ENCODE measurements at regions not wholly inside any gene's neighbourhood (a gene's known extent, or its start where the extent isn't known, plus 50 kb on each side); places are given as distances from the start of the nearest gene placed in this dataset.

DNA sequence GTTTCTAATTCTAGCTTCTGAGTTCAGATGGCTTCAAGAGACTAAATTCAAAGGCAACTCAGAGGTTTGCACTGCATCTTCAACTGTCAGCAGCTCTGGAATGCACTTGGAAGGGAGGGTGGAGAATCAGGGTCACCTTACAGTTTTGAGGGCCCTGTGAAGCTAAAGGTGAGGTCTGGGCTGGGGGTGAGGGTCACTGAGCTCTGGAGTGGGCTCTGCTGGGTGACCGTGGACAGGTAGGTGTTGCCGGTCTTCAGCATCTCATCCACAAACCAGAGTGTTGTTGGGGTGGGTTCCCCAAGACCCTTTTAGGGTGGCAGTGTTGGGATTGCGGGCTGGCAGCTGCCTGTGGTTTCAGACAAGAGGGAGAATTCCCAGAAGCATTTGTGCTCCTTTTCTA, 70.1 kb upstream of the CXCR4 start:
- TF ChIP-seq JUNB (IDR thresholded peaks at IDR 0.05) (no peak), POLR2A (IDR thresholded peaks at IDR 0.05; ENCODE audit: low read depth, low read length) (no peak), RAD21 (IDR thresholded peaks at IDR 0.05; ENCODE audit: insufficient read depth, low read depth, low read length) (no peak), TAF1 (IDR thresholded peaks at IDR 0.05; ENCODE audit: borderline replicate concordance, low read depth, low read length) (no peak), DPF2 (IDR thresholded peaks at IDR 0.05) (no peak), ZNF24 (IDR thresholded peaks at IDR 0.05) (no peak), TCF12 (IDR thresholded peaks at IDR 0.05; ENCODE audit: low read depth, low read length) (no peak)
- TF ChIP-seq, protein P1, sequence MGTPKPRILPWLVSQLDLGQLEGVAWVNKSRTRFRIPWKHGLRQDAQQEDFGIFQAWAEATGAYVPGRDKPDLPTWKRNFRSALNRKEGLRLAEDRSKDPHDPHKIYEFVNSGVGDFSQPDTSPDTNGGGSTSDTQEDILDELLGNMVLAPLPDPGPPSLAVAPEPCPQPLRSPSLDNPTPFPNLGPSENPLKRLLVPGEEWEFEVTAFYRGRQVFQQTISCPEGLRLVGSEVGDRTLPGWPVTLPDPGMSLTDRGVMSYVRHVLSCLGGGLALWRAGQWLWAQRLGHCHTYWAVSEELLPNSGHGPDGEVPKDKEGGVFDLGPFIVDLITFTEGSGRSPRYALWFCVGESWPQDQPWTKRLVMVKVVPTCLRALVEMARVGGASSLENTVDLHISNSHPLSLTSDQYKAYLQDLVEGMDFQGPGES (IDR thresholded peaks at IDR 0.05): no peak
- TF ChIP-seq, protein P2, sequence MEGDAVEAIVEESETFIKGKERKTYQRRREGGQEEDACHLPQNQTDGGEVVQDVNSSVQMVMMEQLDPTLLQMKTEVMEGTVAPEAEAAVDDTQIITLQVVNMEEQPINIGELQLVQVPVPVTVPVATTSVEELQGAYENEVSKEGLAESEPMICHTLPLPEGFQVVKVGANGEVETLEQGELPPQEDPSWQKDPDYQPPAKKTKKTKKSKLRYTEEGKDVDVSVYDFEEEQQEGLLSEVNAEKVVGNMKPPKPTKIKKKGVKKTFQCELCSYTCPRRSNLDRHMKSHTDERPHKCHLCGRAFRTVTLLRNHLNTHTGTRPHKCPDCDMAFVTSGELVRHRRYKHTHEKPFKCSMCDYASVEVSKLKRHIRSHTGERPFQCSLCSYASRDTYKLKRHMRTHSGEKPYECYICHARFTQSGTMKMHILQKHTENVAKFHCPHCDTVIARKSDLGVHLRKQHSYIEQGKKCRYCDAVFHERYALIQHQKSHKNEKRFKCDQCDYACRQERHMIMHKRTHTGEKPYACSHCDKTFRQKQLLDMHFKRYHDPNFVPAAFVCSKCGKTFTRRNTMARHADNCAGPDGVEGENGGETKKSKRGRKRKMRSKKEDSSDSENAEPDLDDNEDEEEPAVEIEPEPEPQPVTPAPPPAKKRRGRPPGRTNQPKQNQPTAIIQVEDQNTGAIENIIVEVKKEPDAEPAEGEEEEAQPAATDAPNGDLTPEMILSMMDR (IDR thresholded peaks at IDR 0.05 in 2 of 3, conservative IDR thresholded peaks at IDR 0.05 in 1 of 3; ENCODE audit: control insufficient read depth in 2 of 3, extremely low read depth in 1 of 3, insufficient read depth in 1 of 3, low read depth in 3 of 3, low read length in 3 of 3): no peak
- TF ChIP-seq, protein P3, sequence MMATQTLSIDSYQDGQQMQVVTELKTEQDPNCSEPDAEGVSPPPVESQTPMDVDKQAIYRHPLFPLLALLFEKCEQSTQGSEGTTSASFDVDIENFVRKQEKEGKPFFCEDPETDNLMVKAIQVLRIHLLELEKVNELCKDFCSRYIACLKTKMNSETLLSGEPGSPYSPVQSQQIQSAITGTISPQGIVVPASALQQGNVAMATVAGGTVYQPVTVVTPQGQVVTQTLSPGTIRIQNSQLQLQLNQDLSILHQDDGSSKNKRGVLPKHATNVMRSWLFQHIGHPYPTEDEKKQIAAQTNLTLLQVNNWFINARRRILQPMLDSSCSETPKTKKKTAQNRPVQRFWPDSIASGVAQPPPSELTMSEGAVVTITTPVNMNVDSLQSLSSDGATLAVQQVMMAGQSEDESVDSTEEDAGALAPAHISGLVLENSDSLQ (IDR thresholded peaks at IDR 0.05): no peak
- TF ChIP-seq, protein P4, sequence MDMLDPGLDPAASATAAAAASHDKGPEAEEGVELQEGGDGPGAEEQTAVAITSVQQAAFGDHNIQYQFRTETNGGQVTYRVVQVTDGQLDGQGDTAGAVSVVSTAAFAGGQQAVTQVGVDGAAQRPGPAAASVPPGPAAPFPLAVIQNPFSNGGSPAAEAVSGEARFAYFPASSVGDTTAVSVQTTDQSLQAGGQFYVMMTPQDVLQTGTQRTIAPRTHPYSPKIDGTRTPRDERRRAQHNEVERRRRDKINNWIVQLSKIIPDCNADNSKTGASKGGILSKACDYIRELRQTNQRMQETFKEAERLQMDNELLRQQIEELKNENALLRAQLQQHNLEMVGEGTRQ (IDR thresholded peaks at IDR 0.05; ENCODE audit: borderline replicate concordance, low read depth, low read length): no peak
- TF ChIP-seq, protein P5, sequence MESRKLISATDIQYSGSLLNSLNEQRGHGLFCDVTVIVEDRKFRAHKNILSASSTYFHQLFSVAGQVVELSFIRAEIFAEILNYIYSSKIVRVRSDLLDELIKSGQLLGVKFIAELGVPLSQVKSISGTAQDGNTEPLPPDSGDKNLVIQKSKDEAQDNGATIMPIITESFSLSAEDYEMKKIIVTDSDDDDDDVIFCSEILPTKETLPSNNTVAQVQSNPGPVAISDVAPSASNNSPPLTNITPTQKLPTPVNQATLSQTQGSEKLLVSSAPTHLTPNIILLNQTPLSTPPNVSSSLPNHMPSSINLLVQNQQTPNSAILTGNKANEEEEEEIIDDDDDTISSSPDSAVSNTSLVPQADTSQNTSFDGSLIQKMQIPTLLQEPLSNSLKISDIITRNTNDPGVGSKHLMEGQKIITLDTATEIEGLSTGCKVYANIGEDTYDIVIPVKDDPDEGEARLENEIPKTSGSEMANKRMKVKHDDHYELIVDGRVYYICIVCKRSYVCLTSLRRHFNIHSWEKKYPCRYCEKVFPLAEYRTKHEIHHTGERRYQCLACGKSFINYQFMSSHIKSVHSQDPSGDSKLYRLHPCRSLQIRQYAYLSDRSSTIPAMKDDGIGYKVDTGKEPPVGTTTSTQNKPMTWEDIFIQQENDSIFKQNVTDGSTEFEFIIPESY (IDR thresholded peaks at IDR 0.05): no peak

All from GM12878 (cell line).